Femur (tissue), 1 donor: ENCODE measurements at regions not wholly inside any gene's neighbourhood (a gene's known extent, or its start where the extent isn't known, plus 50 kb on each side); places are given as distances from the start of the nearest gene placed in this dataset.

Experiments
- DNase-seq: peaks from one replicate; pipeline ENCODE4 v3.0.0-alpha.2; 2017

DNA sequence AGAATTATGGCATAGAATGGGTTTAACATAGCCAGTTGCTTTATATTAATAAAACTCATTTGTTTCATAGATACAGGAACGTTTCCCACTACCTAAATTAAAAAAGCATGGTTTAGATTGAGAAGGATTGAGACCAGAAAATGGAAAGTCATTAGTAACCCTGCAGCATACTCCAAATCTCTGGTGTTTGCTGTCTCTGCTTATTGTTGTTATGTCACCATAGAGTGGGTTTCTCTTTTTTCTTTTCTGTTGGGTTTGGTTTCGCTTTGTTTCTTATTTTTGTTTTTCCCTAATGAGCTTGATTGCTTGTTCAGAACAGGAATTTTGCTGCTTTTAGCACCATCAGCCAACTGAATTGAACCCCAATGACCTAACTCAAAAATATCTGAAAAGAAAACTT, 1034.8 kb downstream of the MAT2B start:
- DNase-seq = no peak

DNA sequence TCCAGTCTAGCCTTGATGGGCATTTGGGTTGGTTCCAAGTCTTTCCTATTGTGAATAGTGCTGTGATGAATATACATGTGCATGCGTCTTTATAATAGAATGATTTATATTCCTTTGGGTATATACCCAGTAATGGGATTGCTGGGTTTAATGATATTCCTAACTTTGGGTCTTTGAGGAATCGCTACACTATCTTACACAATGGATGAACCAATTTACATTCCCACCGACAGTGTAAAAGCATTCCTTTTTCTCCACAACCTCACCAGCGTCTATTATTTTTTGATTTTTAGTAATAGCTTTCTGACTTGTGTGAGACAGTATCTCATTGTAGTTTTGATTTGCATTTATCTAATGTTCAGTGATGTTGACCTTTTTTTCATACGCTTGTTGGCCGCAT, 1040.1 kb downstream of the MAT2B start:
- no peak for DNase-seq

DNA sequence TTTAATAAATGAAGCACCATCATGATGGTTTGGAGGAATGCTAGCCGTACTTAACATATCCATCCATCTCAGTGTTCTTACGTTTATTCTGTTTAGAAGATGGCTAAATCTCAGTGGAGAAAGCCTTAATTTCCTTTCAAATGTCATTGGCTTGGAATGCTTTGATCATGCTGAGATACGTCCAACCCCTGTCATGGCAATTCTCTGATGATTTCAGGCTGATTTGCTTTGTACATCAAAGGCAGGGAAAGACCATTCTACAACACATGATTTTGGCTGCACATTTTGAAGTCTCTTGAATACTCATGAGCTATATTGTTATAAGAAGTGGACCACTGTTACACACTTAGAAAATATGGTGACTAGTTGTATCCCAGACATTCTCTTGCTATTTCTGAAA, 1048.4 kb downstream of the MAT2B start:
- DNase-seq = no peak

DNA sequence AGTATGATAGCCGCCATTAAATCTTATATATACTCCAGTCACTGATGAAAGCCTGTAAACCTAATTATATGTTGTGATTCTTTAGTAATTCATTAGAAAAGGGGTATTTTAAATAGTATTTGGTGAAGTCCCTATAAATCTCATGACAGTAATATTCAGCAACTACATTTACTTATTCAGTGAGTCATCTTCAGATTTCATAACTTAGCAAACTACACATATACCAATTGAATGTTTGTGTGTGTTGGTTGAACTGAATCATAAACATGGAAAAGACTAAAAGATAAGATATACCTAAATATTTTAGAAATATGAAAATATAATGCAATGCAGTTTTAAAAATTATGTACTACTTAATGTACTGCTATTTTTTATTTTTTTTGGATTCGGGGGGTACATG, 1050.4 kb downstream of the MAT2B start:
- no peak for DNase-seq

DNA sequence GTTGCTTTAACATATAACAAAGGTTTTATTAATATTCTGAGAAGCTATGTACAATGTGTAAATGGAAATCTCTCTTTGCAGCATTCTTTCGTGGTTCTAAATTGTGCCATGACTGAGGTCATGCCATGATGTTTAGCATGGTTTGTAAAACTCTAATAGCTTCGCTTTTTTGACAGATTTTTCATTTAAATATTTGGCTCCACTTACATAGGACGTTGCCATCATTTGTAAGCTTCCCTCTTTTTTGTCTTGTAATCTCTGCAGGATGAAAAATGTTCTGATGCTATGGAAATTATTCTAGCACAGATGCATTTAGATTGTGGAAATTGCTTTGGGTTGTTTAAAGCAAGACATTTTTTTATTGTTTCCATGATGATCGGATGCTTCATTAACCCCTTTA, 1054.8 kb downstream of the MAT2B start:
- no peak for DNase-seq

DNA sequence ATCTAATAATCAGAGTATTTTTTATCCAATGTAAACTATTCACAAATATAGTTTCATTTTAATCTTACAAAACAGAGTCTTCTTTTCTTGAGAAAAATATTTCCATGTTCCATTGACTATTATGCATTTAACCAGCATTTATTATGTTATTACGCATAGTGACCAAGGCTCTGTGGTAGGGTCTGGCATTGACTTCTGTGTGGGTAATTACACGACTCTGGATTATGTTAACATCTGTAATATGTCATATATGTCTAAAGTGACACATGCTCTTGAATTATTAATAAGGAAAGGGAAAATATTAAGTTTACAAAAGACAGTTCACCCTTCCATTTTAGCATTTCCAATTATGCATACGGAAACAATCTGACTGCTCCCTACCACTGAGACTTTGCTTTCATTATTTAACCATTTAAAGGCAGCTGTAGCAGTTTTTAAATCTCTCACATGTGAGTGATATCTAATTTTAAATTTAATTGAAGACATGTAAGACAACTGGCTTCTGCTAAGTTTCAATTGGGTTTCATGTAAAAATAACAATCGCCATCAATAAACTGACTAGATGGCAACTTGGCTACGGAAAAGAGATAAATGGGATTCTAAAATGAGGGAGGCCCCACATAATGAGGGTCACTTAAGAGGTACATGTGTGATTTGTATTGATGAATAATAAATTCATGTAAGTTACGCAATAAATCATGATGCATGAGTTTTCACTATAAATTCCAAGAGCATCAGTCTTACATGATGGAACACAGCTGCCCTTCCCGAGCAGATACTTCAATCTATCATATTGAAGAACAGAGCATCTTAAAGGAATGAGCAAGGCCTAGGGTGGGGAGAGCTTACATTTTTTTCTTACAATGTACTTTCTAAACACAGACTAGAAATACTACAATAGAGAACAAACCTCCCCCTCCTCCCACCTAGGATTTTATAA, 1056.8 kb downstream of the MAT2B start:
- no peak for DNase-seq

DNA sequence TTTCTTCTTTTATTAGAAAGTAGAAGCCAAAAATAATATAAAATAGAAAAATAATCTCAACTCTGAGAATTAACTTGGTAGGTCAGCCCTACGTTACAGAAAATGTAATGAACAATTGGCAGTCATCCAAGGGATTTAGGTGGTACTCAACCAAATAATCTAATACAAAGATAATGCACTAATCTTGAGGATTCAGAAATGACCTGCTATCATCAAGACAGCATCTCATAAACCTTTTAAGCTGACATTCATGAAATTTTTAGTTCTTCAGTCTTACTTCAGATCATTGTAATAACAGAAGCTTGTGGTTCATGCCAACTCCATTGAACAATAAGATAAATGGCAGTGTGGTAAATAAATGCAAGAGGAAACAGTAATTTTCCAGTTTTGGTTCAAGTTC, 1058.0 kb downstream of the MAT2B start:
- DNase-seq = no peak

DNA sequence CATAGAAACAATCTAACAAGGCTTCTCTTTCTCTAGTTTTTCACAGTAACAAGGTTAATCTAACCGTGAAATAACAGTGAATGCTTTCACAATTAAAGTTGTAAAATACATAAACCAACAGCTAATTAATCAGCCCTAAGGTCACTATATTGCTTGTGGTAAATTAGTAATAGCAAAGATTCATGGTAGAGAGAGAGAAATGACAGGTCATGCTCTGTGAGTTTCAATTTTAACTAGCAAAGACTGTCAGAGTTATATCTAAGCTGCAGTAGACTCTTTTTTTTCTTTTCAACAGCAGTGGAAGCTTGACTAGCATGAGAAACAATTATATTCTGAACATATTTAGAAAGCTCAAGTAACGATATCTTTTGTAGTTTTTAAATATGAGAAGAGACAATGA, 1068.0 kb downstream of the MAT2B start:
- no peak for DNase-seq

DNA sequence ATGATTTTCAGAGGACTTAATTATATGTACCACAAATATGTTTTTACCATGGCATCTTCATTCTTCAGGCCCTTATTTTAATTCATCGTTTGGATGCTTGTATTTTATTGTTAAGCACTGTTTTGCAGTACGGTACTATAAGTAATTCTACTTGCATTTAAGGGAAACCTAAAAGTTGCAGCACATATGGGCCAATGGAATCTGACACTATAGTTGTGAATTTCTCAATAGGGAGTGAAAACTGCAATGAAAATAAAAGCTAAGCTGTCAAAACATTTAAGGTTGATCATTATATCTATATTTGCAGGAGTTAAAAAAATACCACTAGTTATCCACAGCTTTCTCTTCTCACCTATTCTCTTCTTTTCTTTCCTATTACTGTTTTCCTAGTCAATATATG, 1071.8 kb downstream of the MAT2B start:
- DNase-seq = no peak

DNA sequence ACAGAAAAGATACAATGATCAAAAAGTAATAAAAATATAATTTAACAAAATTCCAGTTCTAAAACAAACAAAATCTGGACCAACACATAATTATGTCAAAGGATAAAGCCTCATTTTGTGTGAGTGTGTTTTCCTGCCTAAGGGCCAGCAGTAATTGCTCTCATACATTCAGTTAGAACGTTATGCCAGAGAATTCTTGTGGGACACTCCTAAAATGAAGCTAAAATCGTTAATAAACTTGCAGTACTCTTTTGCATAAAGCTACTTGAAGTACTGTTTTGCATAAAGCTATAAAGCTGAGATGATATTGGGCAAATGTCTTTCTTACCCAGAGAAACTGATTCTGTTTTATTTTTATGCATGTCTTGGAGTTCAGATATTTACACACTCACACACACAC, 1072.3 kb downstream of the MAT2B start:
- no peak for DNase-seq

DNA sequence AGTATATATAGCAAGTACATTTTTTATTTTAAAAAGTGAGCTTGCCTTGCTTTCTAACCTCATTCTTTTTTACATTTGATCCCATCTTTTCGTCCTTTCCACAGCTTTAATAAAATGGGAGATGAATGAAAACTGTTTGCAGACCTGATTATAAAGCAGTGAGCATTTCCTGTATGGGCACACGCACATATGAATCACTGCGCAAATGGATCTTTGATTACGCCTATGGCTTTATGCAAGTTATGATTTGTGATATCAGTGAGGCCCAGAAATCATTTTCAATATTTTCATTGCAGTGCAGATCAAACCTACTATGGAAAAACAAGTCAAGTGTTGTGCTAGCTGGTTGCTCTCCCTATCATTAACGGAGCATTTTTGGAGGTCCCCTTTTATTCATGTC, 1073.0 kb downstream of the MAT2B start:
- no peak for DNase-seq

DNA sequence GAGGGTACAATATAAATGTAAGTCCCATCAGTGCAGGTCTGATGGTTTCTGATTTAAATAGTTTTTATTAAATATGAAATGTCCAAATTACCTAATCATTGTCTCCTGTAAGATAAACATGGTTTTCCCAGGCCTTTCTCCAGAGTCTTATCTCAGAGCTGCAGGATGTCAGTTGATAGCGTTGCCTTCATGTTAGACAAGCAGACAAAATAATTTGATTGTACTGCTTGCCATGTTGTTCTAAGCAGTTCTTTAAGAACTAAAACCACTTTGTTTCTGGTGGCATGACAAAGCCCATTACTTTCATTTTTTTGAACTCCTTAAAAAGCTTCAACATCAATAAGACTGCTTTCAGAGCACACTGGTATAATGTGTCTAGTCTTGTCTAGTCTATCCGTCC, 1073.5 kb downstream of the MAT2B start:
- DNase-seq = no peak

DNA sequence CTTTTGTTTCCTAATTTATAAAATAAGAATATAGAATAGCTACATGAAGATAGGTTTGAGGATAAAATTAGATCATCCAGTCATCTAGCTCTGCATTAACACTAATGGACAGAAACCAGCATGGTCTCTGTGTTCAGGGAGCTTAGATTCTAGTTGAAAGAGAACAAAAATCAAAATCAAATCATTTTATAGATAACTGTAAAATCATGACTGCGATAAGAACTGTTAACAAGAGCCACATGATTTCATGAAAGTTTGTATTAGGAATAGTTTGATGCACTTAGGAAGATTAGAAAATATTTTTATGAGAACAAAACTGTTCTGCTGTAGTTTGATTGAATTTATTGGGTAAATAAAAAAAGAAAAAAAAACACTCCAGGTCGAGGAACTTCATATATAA, 1074.7 kb downstream of the MAT2B start:
- no peak for DNase-seq

DNA sequence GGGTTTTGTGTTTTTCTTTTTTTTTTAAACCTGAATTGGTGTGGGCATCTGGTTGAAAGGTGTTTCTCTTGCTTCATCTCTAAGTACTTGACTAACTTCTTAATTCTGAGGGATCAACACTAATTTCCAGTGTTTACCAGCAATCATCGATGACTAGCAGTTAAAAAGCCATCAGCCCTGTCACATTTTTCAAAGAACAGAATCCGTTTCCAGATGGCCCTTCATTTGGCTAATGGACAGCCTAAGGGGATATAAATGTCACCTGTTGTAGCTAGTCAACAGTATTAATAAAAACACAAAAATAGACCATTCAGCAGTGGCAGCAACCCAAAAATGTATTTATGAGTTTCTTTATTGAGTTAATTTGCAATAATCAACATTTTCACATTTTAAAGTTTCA, 1076.5 kb downstream of the MAT2B start:
- no peak for DNase-seq

DNA sequence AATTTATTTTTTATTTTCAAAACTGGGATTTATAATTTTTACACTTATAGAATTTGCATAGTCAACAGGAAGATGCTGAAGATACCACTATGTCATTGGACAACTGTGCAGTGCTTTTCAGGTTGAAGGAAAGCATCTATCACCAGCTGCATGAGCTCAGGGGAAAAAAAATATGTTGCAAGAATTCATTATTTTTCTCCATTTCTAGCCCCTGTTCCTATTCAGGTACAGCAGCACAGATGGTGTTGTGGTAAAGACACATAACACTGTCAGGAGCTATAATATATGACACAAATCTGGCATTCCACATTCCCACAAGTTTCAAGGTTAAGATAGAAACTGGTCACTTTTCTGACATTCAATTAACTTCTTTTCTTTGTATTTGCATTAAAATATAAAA, 1088.6 kb downstream of the MAT2B start:
- no peak for DNase-seq

DNA sequence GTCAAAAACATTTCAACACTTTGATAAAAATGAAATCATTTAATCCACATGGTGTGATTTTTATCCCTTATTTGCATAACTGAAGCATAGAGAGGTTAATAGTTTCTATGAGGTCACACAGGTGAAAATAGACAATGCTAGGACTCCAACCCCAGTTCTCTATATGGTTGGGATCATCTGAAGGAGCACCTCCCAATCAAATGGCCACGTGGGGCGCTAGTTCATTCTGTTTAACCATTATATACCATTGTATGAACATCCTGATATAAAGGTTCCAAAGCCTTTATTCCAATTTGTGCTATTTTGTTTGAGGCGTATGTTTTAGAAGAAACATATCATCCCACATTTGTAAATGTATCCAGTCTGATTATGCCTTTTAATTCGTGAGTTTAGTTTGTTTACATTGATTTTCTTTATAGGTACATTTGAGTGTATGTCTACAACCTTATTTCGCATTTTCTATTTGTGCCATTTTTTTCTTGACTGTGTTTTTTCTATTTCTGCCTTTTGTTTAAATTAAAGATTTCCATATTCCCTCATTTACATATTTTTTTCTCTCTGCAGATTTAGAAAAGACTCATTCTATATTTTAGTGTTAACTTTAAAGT, 1092.0 kb downstream of the MAT2B start:
- DNase-seq = no peak

DNA sequence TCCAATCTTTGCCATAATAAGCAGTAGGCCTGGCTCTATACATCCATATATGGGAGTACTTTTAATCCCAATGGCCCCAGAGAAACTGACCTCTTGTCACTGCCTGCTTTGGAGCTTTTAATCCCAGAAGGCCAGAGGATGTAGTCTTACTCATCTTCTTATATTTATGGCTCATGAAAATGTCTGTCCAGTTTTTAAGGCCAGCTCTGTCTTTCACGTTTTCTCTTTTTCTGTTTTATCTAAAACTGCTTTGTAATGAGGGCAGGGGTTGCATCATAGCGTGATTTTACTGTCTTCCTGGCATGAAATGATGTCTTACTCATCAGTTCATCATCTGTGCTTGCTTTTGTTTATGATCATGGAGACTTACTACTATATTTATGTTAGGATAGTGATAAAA, 1094.9 kb downstream of the MAT2B start:
- no peak for DNase-seq

DNA sequence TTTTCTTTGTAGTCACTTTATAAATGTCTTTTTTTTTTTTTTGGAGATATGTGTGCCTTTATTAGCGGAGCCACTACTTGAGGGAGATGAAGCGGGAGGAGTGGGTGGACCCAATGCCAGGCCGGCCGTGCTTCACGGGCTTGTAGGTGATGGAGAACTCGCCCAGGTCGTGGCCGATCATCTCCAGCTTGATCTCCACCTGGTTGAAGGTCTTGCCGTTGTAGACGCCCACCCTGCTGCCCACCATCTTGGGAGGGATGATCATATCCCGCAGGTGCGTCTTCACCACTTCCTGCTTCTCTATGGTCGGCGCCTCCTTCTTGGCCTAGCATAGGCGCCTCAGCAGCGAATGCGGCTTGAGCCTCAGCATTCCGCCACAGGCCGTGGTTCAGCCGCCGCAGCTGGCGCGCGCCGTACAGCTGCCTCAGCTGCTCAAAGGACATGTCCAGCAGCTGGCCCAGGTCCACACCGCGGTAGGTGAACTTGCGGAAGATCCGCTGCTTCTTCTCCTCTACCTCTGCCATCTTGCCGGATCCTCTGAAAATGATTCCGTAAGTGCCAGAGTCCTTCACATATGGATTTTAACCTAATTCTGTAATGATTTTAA, 1095.6 kb downstream of the MAT2B start:
- DNase-seq = no peak

DNA sequence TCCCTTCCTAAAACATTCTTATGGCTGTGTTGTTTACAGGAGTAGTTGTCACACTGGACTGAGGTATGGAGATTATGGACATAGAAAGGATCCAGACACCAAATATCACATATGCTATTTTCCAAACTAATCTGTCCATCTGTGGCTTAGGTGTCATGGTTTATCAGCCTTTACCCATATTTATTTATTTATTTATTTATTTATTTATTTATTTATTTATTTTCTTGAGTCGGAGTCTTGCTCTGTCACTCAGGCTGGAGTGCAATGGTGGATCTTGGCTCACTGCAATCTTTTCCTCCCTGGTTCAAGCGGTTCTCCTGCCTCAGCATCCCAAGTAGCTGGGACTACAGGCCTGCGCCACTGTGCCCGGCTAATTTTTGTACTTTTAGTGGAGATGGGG, 1103.1 kb downstream of the MAT2B start:
- DNase-seq = no peak

DNA sequence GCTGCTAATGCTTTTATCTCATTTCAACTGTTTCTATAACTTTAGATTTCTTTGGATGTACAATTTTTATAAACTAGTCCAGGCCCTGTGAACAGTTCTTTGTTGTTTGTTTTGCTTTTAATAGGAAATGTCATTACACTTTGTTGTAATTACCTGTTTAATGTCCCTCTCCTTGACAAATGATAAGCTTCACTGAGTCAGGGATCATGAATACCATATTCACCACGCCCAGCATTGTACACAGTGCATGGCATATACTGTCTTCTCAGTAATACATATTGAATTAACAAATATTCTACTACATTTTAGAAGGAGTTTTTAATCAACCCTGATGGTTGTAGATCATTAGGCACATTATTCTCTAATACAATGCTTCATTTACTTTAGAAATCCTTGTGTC, 1105.0 kb downstream of the MAT2B start:
- DNase-seq = no peak

DNA sequence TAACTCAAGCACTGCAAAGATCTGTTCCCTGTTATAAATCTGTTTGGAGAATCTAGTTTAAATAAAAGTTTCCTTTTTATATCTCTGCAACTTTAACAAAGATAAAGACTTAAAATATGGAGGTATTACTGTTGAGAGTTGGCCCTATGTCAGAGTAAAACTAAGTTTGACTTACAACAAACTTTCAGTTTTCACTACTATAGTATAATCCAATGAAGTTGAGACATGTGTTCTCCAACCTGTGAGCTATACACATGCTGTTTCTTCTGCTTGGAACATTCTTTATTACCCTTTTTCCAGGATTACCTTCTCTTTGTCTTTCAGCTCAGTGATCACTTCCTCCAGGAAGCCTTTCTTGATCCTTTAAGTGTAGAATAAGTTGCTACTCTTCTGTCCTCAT, 1109.3 kb downstream of the MAT2B start:
- DNase-seq = no peak

DNA sequence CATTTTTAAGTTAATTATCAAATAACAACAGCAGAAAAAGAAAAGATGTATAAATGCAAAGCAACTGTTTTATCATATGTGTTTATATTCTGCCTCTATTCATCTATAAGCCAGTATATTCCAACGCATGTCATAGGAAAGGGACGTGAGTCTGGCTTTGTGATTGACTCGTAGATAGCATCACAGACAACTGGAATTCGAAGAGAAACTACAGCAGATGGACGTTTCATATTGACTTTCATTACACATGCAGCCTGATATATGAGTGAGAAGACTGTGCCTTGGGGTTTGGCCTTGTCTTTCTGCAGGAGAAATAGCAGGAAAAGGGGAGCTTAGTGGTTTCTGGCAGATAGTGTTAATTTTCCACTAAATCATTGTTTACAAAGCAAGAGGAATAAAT, 1111.9 kb downstream of the MAT2B start:
- no peak for DNase-seq

DNA sequence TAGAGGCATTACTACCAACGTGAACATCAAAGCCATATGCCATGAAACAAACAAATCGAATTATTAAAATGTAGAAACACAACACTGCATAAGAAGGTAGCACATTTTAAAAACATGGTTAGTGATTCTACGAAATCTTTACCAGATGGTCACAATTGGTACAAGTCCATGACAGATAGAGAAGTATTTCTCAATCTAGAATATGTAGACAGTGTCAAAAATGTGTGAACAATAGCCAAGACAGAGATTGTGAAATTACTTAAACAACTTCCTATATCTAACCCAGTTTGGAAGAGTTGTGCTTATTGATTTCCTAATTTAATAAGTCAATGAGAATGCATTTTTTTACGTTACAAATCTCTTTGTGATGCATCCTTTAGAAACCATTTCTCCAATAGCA, 1121.6 kb downstream of the MAT2B start:
- no peak for DNase-seq

DNA sequence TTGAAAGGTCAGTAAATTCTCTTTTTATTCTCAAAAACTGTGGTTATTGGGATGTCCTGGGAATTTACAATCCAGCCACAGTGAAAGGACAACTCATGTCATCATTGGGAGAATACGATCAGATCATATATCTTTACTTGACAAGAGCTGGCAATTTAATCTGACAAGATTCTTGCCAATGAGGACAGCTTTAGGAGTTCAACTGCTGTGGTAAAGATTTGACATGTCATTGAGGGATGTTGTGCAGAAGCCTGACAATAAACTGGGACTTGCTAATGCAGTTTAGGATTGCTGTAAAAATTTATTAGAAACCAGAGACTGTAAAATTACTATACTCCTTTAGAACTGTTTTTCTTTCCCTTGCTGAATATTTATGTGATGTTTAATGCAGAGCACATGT, 1131.0 kb downstream of the MAT2B start:
- no peak for DNase-seq
